ENCODE measurements at regions not wholly inside any gene's neighbourhood (a gene's known extent, or its start where the extent isn't known, plus 50 kb on each side); places are given as distances from the start of the nearest gene placed in this dataset.

GRCh38 chr6:87881342-87881895 lies 166.2 kb upstream of the SPACA1 start:
- Histone ChIP-seq H3K4me3 (no peak overlapping the region), H3K27me3 (peaks cover 0 to 5% of the 10 kb centered on the region in 2 donors), H3K27ac (no peak overlapping the region), H3K36me3 (no peaks in the 10 kb centered on the region), H3K4me1 (no peaks in the 10 kb centered on the region), H3K9me3 (no peaks in the 10 kb centered on the region)
- intact Hi-C loops (cut with DNase I; ENCODE audit: low total_unique reads): no loop called here
- DNase-seq (ENCODE audit: low spot score in 2 of 2): no peak
- TF ChIP-seq, protein P1, sequence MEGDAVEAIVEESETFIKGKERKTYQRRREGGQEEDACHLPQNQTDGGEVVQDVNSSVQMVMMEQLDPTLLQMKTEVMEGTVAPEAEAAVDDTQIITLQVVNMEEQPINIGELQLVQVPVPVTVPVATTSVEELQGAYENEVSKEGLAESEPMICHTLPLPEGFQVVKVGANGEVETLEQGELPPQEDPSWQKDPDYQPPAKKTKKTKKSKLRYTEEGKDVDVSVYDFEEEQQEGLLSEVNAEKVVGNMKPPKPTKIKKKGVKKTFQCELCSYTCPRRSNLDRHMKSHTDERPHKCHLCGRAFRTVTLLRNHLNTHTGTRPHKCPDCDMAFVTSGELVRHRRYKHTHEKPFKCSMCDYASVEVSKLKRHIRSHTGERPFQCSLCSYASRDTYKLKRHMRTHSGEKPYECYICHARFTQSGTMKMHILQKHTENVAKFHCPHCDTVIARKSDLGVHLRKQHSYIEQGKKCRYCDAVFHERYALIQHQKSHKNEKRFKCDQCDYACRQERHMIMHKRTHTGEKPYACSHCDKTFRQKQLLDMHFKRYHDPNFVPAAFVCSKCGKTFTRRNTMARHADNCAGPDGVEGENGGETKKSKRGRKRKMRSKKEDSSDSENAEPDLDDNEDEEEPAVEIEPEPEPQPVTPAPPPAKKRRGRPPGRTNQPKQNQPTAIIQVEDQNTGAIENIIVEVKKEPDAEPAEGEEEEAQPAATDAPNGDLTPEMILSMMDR (IDR thresholded peaks at IDR 0.05): no peak
- TF ChIP-seq POLR2AphosphoS5 (IDR thresholded peaks at IDR 0.05) (no peak), POLR2A (IDR thresholded peaks at IDR 0.05) (no peak)

DNA sequence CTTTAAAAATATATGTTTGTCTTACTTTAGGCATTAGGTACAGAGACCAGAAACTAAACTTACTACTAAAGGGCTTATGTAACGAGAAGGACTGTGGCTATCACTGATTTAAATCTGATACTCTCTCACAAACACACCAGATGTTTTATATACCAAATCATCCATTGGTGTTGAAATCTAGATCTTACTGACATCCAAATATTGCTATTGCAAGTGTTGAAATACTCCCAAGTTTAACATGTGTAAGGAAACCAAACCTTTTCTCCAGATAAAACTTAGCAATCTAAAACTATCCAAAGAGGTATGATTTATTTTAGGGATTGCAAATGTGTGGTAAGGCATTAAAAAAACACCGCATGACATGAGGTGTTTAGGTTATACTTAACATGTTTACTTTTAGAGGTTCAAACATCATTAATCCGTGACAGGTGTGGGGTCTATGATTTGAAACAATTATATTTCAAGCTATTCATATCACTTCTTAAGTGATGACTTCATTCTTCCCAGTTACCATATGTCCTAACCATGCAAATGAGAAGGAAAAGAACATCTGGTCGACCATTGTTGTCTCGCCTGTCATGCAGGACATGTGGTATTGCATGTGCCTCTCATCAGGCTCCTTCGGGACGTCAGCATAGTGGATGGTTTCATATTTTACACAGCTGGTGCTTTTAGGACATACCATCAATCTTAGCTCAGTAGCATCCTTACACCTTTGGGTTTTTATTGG lies 168.3 kb upstream of the SPACA1 start:
- no peak for DNase-seq (ENCODE audit: low spot score in 2 of 2)
- TF ChIP-seq, protein P1 (IDR thresholded peaks at IDR 0.05): no peak
- TF ChIP-seq POLR2AphosphoS5 (IDR thresholded peaks at IDR 0.05) (no peak), POLR2A (IDR thresholded peaks at IDR 0.05) (no peak)
- peaks cover 0 to 6% of the 10 kb centered on the region in 2 donors for H3K27me3 ChIP-seq
- H3K36me3 ChIP-seq: no peaks in the 10 kb centered on the region
- H3K4me3 ChIP-seq: no peak overlapping the region
- H3K27ac ChIP-seq: no peak overlapping the region
- H3K9me3 ChIP-seq: no peaks in the 10 kb centered on the region
- H3K4me1 ChIP-seq: no peaks in the 10 kb centered on the region
- intact Hi-C loops (cut with DNase I; ENCODE audit: low total_unique reads): no loop called here

- no peaks in the 10 kb centered on the region for H3K4me1 ChIP-seq
- intact Hi-C loops (cut with DNase I; ENCODE audit: low total_unique reads): no loop called here
- TF ChIP-seq POLR2AphosphoS5 (IDR thresholded peaks at IDR 0.05) (no peak), POLR2A (IDR thresholded peaks at IDR 0.05) (no peak)
- TF ChIP-seq, protein P1 (IDR thresholded peaks at IDR 0.05): no peak
- H3K36me3 ChIP-seq: no peaks in the 10 kb centered on the region
- H3K4me3 ChIP-seq: no peak overlapping the region
- DNase-seq (ENCODE audit: low spot score in 2 of 2): no peak
- no peak overlapping the region for H3K27ac ChIP-seq
- no peaks in the 10 kb centered on the region for H3K9me3 ChIP-seq
- H3K27me3 ChIP-seq: peaks cover 0 to 6% of the 10 kb centered on the region in 2 donors
These were observed 171.9 kb upstream of the SPACA1 start for GRCh38 chr6:87875781-87876180.

GRCh38 chr6:87873556-87873955 lies 171.5 kb upstream of the AKIRIN2 start:
- H3K9me3 ChIP-seq: no peaks in the 10 kb centered on the region
- no peaks in the 10 kb centered on the region for H3K36me3 ChIP-seq
- TF ChIP-seq POLR2A (IDR thresholded peaks at IDR 0.05) (no peak), POLR2AphosphoS5 (IDR thresholded peaks at IDR 0.05) (no peak)
- TF ChIP-seq, protein P1 (IDR thresholded peaks at IDR 0.05): no peak
- intact Hi-C loops (cut with DNase I; ENCODE audit: low total_unique reads): no loop called here
- peaks cover 0 to 6% of the 10 kb centered on the region in 2 donors for H3K27me3 ChIP-seq
- H3K4me1 ChIP-seq: no peaks in the 10 kb centered on the region
- no peak overlapping the region for H3K4me3 ChIP-seq
- no peak overlapping the region for H3K27ac ChIP-seq
- no peak for DNase-seq (ENCODE audit: low spot score in 2 of 2)

- intact Hi-C loops (cut with DNase I; ENCODE audit: low total_unique reads): no loop called here
- TF ChIP-seq POLR2AphosphoS5 (IDR thresholded peaks at IDR 0.05) (no peak), POLR2A (IDR thresholded peaks at IDR 0.05) (no peak)
- TF ChIP-seq, protein P1 (IDR thresholded peaks at IDR 0.05): no peak
- H3K4me1 ChIP-seq: no peaks in the 10 kb centered on the region
- H3K27ac ChIP-seq: no peak overlapping the region
- no peaks in the 10 kb centered on the region for H3K27me3 ChIP-seq
- no peak overlapping the region for H3K4me3 ChIP-seq
- no peaks in the 10 kb centered on the region for H3K36me3 ChIP-seq
- no peak for DNase-seq (ENCODE audit: low spot score in 2 of 2)
- H3K9me3 ChIP-seq: no peaks in the 10 kb centered on the region
These were observed 168.5 kb upstream of the AKIRIN2 start for GRCh38 chr6:87870556-87870955.

All from breast epithelium (tissue), 4 donors.